Neuronal stem cell (in vitro differentiated cells): ENCODE measurements at regions not wholly inside any gene's neighbourhood (a gene's known extent, or its start where the extent isn't known, plus 50 kb on each side); places are given as distances from the start of the nearest gene placed in this dataset.
A peak's percentile ranks its signal among the peaks of the same experiment; 100 is the strongest.

Experiments
- DNase-seq: peaks from one replicate; pipeline ENCODE4 v3.0.0-alpha.2; 2013; ENCODE audit warnings: low spot score
- H2AFZ ChIP-seq: one replicate; pipeline ENCODE4 v1.6.1; 2013; ENCODE audit warnings: mild to moderate bottlenecking, low read length, inconsistent platforms
- H2AK5ac ChIP-seq: 2 replicates; pipeline ENCODE4 v1.6.1; 2013; ENCODE audit warnings: low read depth, mild to moderate bottlenecking, inconsistent platforms, low read length, moderate library complexity, mixed read lengths
- H2BK120ac ChIP-seq: 2 replicates; pipeline ENCODE4 v1.6.1; 2013; ENCODE audit warnings: low read depth, mild to moderate bottlenecking, inconsistent platforms, low read length, moderate library complexity, mixed read lengths
- H2BK12ac ChIP-seq: one replicate; pipeline ENCODE4 v1.6.1; 2013; ENCODE audit warnings: low read length, inconsistent platforms
- H2BK15ac ChIP-seq: 2 replicates; pipeline ENCODE4 v1.6.1; 2013; ENCODE audit warnings: mild to moderate bottlenecking, low read length, inconsistent platforms, mixed read lengths
- H2BK5ac ChIP-seq: one replicate; pipeline ENCODE4 v1.6.1; 2013; ENCODE audit warnings: inconsistent platforms, mild to moderate bottlenecking, low read length, moderate library complexity
- H3K14ac ChIP-seq: one replicate; pipeline ENCODE4 v1.6.1; 2013; ENCODE audit warnings: low read length, inconsistent platforms
- H3K18ac ChIP-seq: 2 replicates; pipeline ENCODE4 v1.6.1; 2013; ENCODE audit warnings: low read length, inconsistent platforms
- H3K23ac ChIP-seq: 2 replicates; pipeline ENCODE4 v1.6.1; 2013; ENCODE audit warnings: low read depth, mild to moderate bottlenecking, mixed read lengths, low read length, inconsistent platforms; ENCODE audit not compliant: poor library complexity
- H3K27ac ChIP-seq: replicated peaks from 3 replicates; pipeline ENCODE4 v1.5.1; 2013; ENCODE audit warnings: low read length, inconsistent platforms
- H3K27me3 ChIP-seq, 3 experiments: 2 replicates each; pipeline ENCODE4 v1.6.1; 2013; ENCODE audit warnings: low read length in 3 of 3, mild to moderate bottlenecking in 2 of 3, inconsistent platforms in 1 of 3, low read depth in 1 of 3, mixed read lengths in 1 of 3, moderate library complexity in 1 of 3; ENCODE audit not compliant: control insufficient read depth in 3 of 3, insufficient read depth in 3 of 3
- H3K36me3 ChIP-seq, 2 donors: replicated peaks in 1 of 2; 2 replicates each; pipeline ENCODE4 v1.6.1; 2013; ENCODE audit warnings: low read length in 2 of 2; ENCODE audit not compliant: control insufficient read depth in 2 of 2, insufficient read depth in 2 of 2
- H3K4ac ChIP-seq: 2 replicates; pipeline ENCODE4 v1.6.1; 2013; ENCODE audit warnings: inconsistent platforms, mild to moderate bottlenecking, low read length, moderate library complexity
- H3K4me1 ChIP-seq, 2 donors: 1 replicate in 1 of 2; 2 replicates in 1 of 2; pipeline ENCODE4 v1.6.1; 2013; ENCODE audit warnings: low read length in 2 of 2, low read depth in 1 of 2; ENCODE audit not compliant: control insufficient read depth in 2 of 2, insufficient read depth in 1 of 2
- H3K4me2 ChIP-seq: one replicate; pipeline ENCODE4 v1.6.1; 2013; ENCODE audit warnings: mild to moderate bottlenecking, low read length, inconsistent platforms; ENCODE audit not compliant: insufficient read depth, poor library complexity, severe bottlenecking
- H3K4me3 ChIP-seq, 2 donors: 2 replicates each; pipeline ENCODE4 v1.5.1; 2013; ENCODE audit warnings: low read length in 2 of 2, mild to moderate bottlenecking in 2 of 2, inconsistent platforms in 1 of 2, moderate library complexity in 1 of 2
- H3K79me1 ChIP-seq: one replicate; pipeline ENCODE4 v1.6.1; 2013; ENCODE audit warnings: low read depth, mild to moderate bottlenecking, inconsistent platforms, low read length, moderate library complexity
- H3K9ac ChIP-seq: one replicate; pipeline ENCODE4 v1.6.1; 2013; ENCODE audit warnings: mild to moderate bottlenecking, low read depth, low read length, inconsistent platforms; ENCODE audit not compliant: poor library complexity
- H3K9me3 ChIP-seq, 2 donors: replicated peaks in 1 of 2; 2 replicates each; pipeline versions ENCODE3 to v1.6.1; 2013; ENCODE audit warnings: low read length in 2 of 2, mild to moderate bottlenecking in 2 of 2, inconsistent platforms in 1 of 2, low read depth in 1 of 2, mixed read lengths in 1 of 2, moderate library complexity in 1 of 2; ENCODE audit not compliant: control insufficient read depth in 2 of 2, insufficient read depth in 1 of 2
- H4K8ac ChIP-seq: one replicate; pipeline ENCODE4 v1.6.1; 2013; ENCODE audit warnings: low read depth, mild to moderate bottlenecking, inconsistent platforms, low read length, moderate library complexity
- H4K91ac ChIP-seq: one replicate; pipeline ENCODE4 v1.6.1; 2013; ENCODE audit warnings: low read length, low read depth, mild to moderate bottlenecking, inconsistent platforms; ENCODE audit not compliant: poor library complexity
- WGBS, 2 donors: extraction: QIAGEN DNeasy Blood & Tissue Kit; methylation state at CpG; one replicate each; pipeline ENCODE4 v1.1.7; 2013; ENCODE audit warnings: missing lambda C conversion rate in 2 of 2, mixed read lengths in 1 of 2; ENCODE audit not compliant: insufficient read length in 2 of 2, insufficient replicate concordance in 1 of 2; ENCODE audit errors: extremely low coverage in 2 of 2; 5-methylcytosine and 5-hydroxymethylcytosine counted together

DNA sequence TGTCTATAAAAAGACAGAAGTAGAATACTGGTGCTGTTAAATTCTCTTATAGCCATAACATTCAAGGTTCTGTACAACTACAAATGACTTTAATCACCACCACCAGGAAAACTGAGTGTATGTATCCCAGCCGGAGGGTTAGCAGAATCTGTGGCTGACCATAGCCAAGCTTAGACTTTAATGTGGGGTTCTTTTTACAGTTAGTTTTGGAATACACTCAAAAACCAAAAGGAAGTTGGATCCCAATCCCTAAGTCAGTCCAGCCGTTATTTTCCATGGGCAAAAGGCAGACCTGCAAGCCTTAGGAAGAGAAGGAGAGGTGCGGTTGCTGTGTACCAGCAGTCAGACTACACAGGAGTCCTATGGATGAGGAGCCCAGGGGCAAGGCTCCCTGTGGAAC is 179.8 kb downstream of the ENC1 start:
- Histone ChIP-seq H3K79me1 (no peaks in the 10 kb centered on the region), H2AK5ac (no peak overlapping the region), H3K4ac (no peak overlapping the region), H2BK12ac (no peak overlapping the region), H3K9me3 (no peaks in the 10 kb centered on the region), H2BK15ac (no peak overlapping the region), H3K27ac (no peak overlapping the region), H3K9ac (no peak overlapping the region), H3K18ac (peak overlapping the region; percentile 5), H3K36me3 (no peaks in the 10 kb centered on the region), H3K4me1 (no peaks in the 10 kb centered on the region), H4K91ac (no peak overlapping the region), H3K23ac (no peak overlapping the region), H3K4me3 (no peak overlapping the region), H2BK5ac (no peak overlapping the region), H4K8ac (no peak overlapping the region), H3K14ac (no peak overlapping the region), H2BK120ac (no peak overlapping the region), H2AFZ (peak overlapping the region; percentile 8), H3K27me3 (no peaks in the 10 kb centered on the region), H3K4me2 (no peak overlapping the region)
- no peak for DNase-seq
- no CpG with 5 or more reads among the region's 3 CpGs for WGBS, 2 donors

DNA sequence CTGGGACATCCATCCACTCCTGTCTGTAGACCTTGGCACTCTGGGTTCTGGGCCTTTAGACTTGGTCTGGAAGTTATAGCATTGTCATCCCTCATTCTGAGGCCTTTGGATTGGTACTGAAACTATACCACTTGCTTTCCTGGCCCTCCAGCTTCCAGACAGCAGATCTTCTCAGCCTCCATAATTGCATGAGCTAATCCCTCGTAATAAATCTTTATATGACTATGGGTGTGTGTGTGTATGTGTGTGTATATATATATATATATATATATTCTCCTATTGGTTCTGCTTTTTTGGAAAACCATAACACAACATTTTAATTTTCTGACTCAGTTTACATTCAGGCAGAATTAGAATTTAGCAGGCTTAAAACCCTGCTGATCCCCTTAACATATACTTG is 180.5 kb downstream of the ENC1 start:
- Histone ChIP-seq H4K8ac (no peak overlapping the region), H3K23ac (no peak overlapping the region), H2BK120ac (no peak overlapping the region), H3K4me1 (no peaks in the 10 kb centered on the region), H2BK15ac (no peak overlapping the region), H2BK12ac (no peak overlapping the region), H3K14ac (no peak overlapping the region), H3K27ac (no peak overlapping the region), H4K91ac (no peak overlapping the region), H2AFZ (no peak overlapping the region), H2AK5ac (no peak overlapping the region), H2BK5ac (no peak overlapping the region), H3K18ac (no peak overlapping the region), H3K9ac (no peak overlapping the region), H3K9me3 (no peaks in the 10 kb centered on the region), H3K27me3 (no peaks in the 10 kb centered on the region), H3K4me3 (no peak overlapping the region), H3K4ac (no peak overlapping the region), H3K79me1 (no peaks in the 10 kb centered on the region), H3K4me2 (no peak overlapping the region), H3K36me3 (no peaks in the 10 kb centered on the region)
- no CpG with 5 or more reads among the region's 1 CpG for WGBS, 2 donors
- no peak for DNase-seq

DNA sequence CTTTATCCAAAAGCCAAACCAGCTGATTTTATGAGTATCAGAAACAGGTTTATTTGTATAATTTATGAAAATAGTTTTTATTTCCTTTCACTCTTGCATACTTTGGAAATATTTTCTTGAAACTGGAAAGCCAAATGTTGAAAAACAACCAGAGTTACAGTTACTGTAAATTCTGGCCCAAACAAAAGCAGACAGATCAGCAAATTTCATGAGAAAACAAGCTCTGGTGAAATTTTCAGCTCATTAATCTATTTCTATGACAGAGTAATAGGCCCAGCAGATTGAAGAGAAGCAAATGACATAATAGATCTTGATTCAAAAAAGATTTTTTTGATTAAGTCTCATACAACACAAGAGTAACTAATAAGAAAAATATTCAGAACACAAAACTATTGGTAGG is 182.7 kb downstream of the ENC1 start:
- Histone ChIP-seq H2AK5ac (no peak overlapping the region), H3K4me3 (no peak overlapping the region), H4K91ac (no peak overlapping the region)

DNA sequence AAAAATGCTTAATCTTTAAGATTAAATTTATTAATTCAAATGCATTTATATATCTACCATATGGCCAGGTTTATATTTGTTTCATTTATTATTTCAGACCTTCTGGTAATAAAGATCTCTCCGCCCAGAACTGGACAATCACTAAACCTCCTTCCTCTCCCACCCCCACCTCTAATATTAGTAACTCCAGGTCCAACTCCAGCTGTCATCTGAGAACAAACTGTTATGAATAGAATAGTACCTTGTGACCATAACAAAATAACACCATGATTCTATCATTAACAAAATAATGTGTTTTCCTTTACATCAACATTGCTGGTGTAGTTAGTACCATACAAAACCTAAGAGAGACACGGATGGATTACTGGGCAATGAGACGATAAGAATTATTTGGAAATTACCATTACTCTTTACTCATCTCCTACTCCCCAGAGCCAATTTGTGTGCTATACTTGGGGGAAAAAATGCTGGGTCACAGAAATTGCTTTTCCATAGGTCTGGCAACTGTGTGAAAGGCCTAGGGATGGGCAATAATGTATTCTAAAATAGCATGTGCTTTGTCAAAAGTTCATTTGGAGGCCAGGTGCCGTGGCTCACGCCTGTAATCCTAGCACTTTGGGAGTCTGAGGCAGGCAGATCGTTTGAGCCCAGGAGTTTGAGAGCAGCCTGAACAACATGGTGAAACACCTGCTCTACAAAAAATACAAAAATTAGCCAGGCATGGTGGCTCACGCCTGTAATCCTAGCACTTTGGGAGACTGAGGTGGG is 186.1 kb downstream of the ENC1 start:
- no peak overlapping the region for H2BK12ac ChIP-seq
- H3K14ac ChIP-seq = no peak overlapping the region
- no peak overlapping the region for H3K23ac ChIP-seq
- H2BK15ac ChIP-seq = no peak overlapping the region
- no peak for DNase-seq
- H3K4ac ChIP-seq = no peak overlapping the region
- no peak overlapping the region for H2AK5ac ChIP-seq
- no peak overlapping the region for H4K8ac ChIP-seq
- no peak overlapping the region for H2AFZ ChIP-seq
- H3K9ac ChIP-seq = no peak overlapping the region
- no CpG with 5 or more reads among the region's 7 CpGs for WGBS, 2 donors
- no peak overlapping the region for H3K4me3 ChIP-seq
- no peaks in the 10 kb centered on the region for H3K79me1 ChIP-seq
- no peak overlapping the region for H3K18ac ChIP-seq
- no peak overlapping the region for H4K91ac ChIP-seq
- H3K27ac ChIP-seq = no peak overlapping the region
- no peak overlapping the region for H2BK5ac ChIP-seq
- H3K36me3 ChIP-seq = no peaks in the 10 kb centered on the region
- no peak overlapping the region for H3K4me2 ChIP-seq
- no peak overlapping the region for H2BK120ac ChIP-seq
- H3K27me3 ChIP-seq = no peaks in the 10 kb centered on the region
- peaks cover 0 to 3% of the 10 kb centered on the region in 2 donors for H3K9me3 ChIP-seq
- H3K4me1 ChIP-seq = no peaks in the 10 kb centered on the region

More for the DNA sequence above, 182.7 kb downstream of the ENC1 start:
- Histone ChIP-seq H2BK5ac (no peak overlapping the region), H3K23ac (no peak overlapping the region), H3K4me1 (no peaks in the 10 kb centered on the region), H3K4ac (no peak overlapping the region), H3K79me1 (no peaks in the 10 kb centered on the region), H3K4me2 (no peak overlapping the region), H4K8ac (no peak overlapping the region), H2BK12ac (no peak overlapping the region), H2AFZ (no peak overlapping the region), H3K36me3 (no peaks in the 10 kb centered on the region), H2BK120ac (no peak overlapping the region), H3K14ac (no peak overlapping the region), H3K9me3 (peaks cover 0 to 1% of the 10 kb centered on the region in 2 donors), H2BK15ac (no peak overlapping the region), H3K27me3 (no peaks in the 10 kb centered on the region), H3K18ac (no peak overlapping the region), H3K27ac (no peak overlapping the region), H3K9ac (no peak overlapping the region)
- DNase-seq = no peak
